HG03025 (cell line): ENCODE measurements at regions not wholly inside any gene's neighbourhood (a gene's known extent, or its start where the extent isn't known, plus 50 kb on each side); places are given as distances from the start of the nearest gene placed in this dataset.
"Not testable (repeated sequence)": the region's sequence is repeated elsewhere in the genome, so short reads cannot be mapped to it uniquely, and the experiment has no call there.

Experiments
- ATAC-seq: cut with Tn5 transposase; IDR thresholded peaks from one replicate; pipeline ENCODE4 v1.9.1; 2021; ENCODE audit warnings: mild to moderate bottlenecking, moderate library complexity; ENCODE audit not compliant: unreplicated experiment, low FRiP score

DNA sequence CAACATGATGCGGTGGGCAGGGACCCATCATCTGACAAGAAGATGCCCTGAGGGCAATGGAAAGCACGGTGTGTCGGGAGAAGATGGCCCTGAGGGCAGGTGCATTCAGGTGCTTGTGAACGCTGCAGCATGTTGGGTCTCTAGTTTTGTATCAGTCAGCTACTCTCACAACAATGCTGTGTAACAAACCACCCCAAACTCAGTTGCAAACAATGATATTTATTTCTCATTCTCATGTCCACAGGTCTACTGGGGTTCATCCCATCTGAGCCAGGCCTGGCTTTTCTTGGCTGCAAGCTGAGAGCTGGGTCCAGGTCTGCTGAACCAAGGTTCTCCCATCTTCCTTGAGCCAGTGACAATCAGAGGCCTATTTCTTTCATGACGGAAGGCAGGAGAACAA lies 461.6 kb downstream of the PREX1 start:
- ATAC-seq = no peak

- no peak for ATAC-seq
Measured at GRCh38 chr20:48364688-48365421, 462.9 kb downstream of the PREX1 start.

DNA sequence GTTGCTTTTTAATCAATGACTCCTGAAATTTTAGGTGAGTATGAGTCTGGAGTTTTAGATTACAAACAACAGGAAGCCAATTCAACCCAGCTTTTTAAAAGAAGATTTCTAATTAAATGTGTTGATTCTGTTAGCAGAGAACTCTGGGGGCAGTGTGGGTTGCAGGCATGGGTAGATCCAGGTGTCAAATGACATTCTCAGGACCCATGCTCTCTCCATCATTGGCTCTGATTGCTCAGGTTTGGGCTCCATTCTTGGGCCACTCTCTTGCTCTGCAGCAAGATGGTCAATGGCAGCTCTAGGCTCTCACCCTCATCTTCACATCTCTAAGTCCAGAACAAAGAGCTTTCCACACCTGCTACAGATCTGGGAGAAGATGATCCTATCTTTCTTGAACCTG lies 463.7 kb downstream of the PREX1 start:
- ATAC-seq = no peak

DNA sequence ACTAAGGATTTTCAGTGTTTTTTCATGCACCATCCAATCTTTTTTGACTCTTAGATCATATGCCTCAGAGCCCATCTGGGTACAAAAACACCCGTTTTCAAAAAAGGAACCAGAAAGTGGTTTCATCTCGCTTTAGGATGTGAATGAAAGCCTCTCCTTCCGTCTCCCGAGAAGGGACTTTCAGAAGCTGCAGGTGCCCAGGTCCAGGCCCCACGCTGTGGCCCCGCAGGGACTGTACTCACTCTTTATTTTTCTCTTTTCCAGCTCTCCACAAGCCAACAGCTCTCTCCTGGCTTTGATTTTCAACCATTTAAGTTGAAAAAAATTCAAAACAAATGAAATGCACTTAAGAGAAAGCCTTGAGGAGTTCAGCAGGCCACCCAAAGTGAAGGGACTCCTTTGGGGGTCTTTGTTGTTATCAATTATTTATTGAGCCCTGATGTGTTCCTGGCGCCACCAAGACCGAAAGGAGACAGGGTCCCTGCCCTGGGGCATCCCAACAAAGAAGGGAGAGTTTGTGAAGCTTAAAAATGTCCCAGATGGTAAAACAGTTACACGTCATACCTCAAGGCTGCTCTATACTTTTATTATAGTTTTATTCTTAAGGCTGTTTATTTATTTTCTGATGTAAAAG lies 467.3 kb downstream of the PREX1 start:
- ATAC-seq = no peak

DNA sequence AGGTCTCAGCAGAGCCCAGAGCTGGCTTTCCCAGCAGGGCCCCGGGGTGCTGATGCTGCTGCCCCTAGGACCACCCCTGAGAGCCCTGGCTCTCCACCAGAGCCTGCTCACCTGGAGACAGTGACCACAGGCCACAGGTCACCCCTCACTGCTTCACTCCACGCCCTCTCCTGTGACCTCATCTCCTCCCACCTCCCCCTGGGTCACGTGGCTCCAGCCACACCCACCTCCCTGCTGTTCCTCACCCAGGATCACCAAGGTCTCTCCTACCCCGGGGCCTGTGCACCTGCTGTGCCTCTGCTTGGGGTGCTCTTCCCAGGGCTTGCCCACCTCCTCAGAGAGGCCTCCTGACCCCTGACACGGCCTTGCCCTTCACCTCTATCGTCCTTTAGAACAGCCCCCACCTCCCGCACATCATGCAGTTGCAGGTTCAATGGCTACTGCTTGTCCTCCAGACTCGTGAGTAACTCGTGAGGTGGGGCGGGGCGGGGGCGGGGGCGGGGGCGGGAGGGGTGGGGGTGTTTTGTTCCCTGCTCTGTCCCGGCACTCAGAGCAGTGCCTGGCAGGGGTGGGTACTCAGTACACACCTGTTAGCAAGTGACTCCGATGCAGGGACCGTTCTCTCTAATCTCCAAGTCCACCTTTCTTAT lies 468.0 kb downstream of the PREX1 start:
- ATAC-seq = no peak

GRCh38 chr20:48359055-48359390 lies 468.8 kb downstream of the PREX1 start:
- not testable (repeated sequence) for ATAC-seq

DNA sequence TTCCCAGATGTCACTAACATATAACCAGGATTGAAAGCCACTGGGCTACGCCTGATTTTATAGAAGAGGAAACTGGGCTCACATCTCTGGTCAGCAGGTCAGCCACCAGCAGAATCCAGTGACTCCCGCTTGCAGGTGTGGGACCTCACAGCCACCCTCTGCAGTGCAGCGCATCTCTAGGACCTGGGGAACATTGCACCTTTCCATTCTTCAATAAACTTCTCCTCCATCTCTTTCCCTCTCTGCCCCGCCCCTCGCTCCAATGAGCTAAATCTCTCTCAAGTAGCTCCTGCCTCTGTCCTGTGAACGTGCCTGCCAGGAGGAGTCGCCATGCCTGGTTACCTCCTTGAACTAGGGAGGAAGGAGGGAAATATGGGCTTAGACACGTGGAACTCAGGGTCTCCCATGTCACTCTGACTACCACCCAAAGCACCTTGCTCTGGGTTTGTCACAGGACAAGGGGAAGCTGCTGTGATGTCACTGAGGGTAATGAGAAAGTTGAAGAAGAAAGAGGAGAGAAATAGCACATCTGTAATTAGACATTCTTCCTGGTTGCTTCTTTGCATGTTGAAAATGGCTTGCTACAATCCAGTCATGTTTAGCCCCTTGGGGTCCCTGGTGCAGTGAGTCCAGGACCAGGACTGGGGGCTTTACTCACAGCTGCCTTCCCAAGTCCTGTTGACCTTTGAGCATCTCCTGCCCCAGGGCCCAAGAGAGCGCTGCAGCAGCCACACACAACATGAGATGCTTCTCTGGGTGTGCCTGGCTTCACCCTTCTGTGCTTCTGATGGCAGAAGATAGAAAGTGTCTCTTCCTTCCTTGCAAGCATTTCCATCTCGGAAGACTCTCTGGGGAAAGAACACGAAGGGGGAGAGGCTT lies 469.4 kb downstream of the PREX1 start:
- no peak for ATAC-seq

GRCh38 chr20:48357714-48358113 lies 470.1 kb downstream of the PREX1 start:
- ATAC-seq = no peak

DNA sequence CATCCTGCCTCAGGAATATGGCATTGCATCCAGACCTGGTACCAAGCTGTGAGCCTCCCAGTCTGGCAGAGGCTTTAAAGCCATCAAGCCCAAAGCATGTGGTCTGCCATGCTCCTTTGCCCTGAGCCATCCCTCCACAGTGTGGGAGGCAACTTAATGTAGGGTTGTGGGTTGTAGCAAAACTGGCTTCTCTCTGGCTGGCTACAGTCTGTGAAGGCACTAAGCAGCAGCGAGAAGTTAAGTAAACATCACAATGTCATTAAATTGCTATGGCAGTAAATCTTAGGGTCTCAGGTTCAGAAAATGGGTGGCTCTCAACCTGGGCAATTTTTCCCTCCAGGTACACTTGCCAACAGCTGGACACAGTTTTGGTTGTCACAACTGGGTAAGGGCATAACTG lies 472.9 kb downstream of the PREX1 start:
- no peak for ATAC-seq

DNA sequence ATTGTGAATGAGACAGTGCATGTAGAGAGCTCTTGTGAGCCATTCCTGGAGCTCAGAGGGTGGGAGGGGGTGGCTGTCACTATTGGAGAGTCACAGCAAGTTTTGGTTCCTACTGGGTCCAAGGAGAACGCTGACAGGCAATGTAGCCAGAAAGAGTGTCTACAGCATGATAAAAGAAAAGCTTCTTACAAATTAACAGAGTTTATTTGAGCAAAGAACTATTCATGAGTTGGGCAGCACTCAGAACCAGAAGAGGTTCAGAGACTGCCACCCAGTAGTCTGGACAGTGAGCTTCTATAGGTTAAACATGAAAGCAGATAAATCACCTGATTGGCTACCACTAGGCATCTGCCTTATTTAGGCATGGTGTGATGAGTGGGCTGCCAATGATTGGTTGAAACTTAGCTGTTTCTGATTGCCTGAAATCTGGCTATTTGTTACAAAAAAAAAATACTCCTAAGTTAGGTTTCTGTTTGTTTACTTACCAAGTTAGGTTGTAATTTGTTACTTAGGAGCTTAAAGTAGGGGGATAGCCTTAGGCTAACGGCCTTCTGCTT lies 473.4 kb downstream of the PREX1 start:
- no peak for ATAC-seq

DNA sequence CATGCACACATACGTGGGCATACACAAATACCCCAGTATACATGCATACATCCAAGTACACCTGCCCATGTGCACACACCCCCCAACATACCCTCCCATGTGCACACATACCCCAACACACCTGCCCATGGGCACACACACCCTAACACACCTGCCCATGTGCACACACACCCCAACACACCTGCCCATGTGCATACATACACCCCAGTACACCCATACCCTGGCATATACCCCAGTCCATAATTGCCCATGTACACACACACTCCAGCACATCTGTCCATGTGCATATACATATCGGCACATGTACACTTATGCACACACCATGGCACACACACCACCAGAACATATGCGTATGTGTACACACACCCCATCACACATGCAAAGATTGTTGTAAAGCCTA lies 475.2 kb downstream of the PREX1 start:
- ATAC-seq = no peak

GRCh38 chr20:48352042-48352441 lies 475.8 kb downstream of the PREX1 start:
- no peak for ATAC-seq

GRCh38 chr20:48350313-48350988 lies 477.3 kb downstream of the PREX1 start:
- no peak for ATAC-seq

GRCh38 chr20:48349656-48350055 lies 478.1 kb downstream of the PREX1 start:
- no peak for ATAC-seq

GRCh38 chr20:48348022-48348421 lies 479.8 kb downstream of the PREX1 start:
- ATAC-seq = no peak

DNA sequence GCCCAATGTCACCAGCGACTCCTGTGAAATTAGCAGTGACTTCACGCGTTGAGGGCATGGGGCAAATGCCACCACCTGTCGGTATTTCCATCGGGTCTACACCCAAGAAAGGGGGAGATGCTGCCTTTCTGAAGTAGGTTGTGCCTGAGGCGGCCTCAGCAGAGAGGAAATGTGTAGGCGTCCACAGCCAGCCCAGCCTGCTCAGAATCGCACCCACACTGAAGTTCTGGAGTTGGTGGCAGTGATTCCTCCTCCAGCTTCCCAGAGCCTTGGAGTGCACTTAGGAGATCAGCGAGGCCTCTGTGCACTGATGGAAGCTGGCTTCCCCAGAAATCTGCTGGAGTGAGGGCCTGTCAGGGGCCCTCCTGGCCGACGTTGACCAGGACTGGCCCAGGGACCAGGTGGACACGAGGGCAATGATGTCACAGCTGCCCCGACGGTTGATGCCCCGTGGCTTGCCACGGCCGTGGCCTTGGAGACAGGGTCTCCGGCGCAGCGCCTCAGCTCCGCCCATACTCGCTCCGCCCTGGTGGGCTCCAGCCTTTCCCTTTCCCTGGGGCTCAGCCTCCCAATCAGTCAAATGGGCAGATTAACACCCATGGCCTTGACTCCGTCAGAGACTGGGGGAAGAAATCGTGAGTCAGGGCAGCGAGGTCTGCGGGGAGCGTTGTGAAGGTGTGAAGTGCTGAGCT lies 484.8 kb downstream of the PREX1 start:
- no peak for ATAC-seq

DNA sequence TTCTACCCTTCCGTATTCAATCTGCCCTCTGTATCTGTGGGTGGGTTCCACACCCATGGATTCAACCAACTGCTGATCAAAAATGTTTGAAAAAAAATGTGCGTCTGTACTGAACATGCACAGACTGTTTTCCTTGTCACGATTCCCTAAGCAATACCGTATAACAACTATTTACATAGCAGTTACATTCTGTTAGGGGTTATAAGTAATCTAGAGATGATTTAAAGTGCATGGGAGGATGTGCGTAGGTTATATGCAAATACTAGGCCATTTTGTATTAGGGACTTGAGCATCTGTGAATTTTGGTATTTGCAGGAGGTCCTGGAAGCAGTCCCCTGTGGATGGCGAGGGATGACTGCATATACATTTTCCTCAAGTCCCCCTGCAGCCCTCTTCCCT lies 486.9 kb downstream of the PREX1 start:
- no peak for ATAC-seq

- ATAC-seq = no peak
Measured at GRCh38 chr20:48339986-48340882, 487.6 kb downstream of the PREX1 start.
